ENCODE measurements at regions not wholly inside any gene's neighbourhood (a gene's known extent, or its start where the extent isn't known, plus 50 kb on each side); places are given as distances from the start of the nearest gene placed in this dataset.

- no peak for TF ChIP-seq CTCF (IDR thresholded peaks at IDR 0.05)
- intact Hi-C loops (cut with DNase I): loop anchor here in 7 of 10 donors (5.0 to 10.0 kb wide), 4 partner anchors 213 to 306 kb away; no protein-coding TSS in a partner anchor
Observed at GRCh38 chr3:150180334-150180733, 209.6 kb upstream of the PFN2 start.

GRCh38 chr3:150179330-150179729 is 208.6 kb upstream of the PFN2 start:
- no peaks in the 10 kb centered on the region for H3K27me3 ChIP-seq
- intact Hi-C loops (cut with DNase I): no loop called here
- ATAC-seq (no peak), DNase-seq (no peak)
- H3K9me3 ChIP-seq: no peaks in the 10 kb centered on the region
- 83 to 93% methylated on average over 1 of the region's 1 CpG for WGBS, 2 donors
- H3K4me1 ChIP-seq: peaks cover 0 to 15% (median 7%) of the 10 kb centered on the region in 9 donors
- no peak overlapping the region for H3K27ac ChIP-seq
- H3K36me3 ChIP-seq: no peaks in the 10 kb centered on the region
- H3K4me3 ChIP-seq: no peak overlapping the region
- no peak for TF ChIP-seq CTCF (IDR thresholded peaks at IDR 0.05)

More at GRCh38 chr3:150180334-150180733, 209.6 kb upstream of the PFN2 start:
- no peak for DNase-seq
- peaks cover 0 to 21% (median 12%) of the 10 kb centered on the region in 9 donors for H3K4me1 ChIP-seq
- H3K36me3 ChIP-seq: no peaks in the 10 kb centered on the region
- no peaks in the 10 kb centered on the region for H3K9me3 ChIP-seq
- no peak overlapping the region for H3K27ac ChIP-seq
- H3K4me3 ChIP-seq: no peak overlapping the region
- no peaks in the 10 kb centered on the region for H3K27me3 ChIP-seq
- 56 to 69% methylated on average over 1 of the region's 1 CpG for WGBS, 2 donors
- ATAC-seq: no peak

GRCh38 chr3:150177673-150178381 is 207.1 kb upstream of the PFN2 start:
- intact Hi-C loops (cut with DNase I): no loop called here
- no peak overlapping the region for H3K4me3 ChIP-seq
- no peak for TF ChIP-seq CTCF (IDR thresholded peaks at IDR 0.05)
- H3K4me1 ChIP-seq: peaks cover 0 to 8% (median 0%) of the 10 kb centered on the region in 9 donors
- 94 to 99% methylated on average over 4 of the region's 4 CpGs for WGBS, 2 donors
- no peaks in the 10 kb centered on the region for H3K9me3 ChIP-seq
- no peak for DNase-seq
- H3K27me3 ChIP-seq: no peaks in the 10 kb centered on the region
- no peak overlapping the region for H3K27ac ChIP-seq
- no peaks in the 10 kb centered on the region for H3K36me3 ChIP-seq
- ATAC-seq: no peak

GRCh38 chr3:150174179-150174578 is 203.5 kb upstream of the PFN2 start:
- no peak overlapping the region for H3K4me3 ChIP-seq
- no peak for DNase-seq
- no peak for TF ChIP-seq CTCF (IDR thresholded peaks at IDR 0.05)
- no peaks in the 10 kb centered on the region for H3K27me3 ChIP-seq
- H3K9me3 ChIP-seq: no peaks in the 10 kb centered on the region
- WGBS, 2 donors: 92 to 96% methylated on average over 1 of the region's 1 CpG
- peaks cover 0 to 14% (median 4%) of the 10 kb centered on the region in 9 donors for H3K4me1 ChIP-seq
- intact Hi-C loops (cut with DNase I): no loop called here
- H3K36me3 ChIP-seq: no peaks in the 10 kb centered on the region
- H3K27ac ChIP-seq: no peak overlapping the region
- ATAC-seq: no peak
